Smooth muscle cell (in vitro differentiated cells): ENCODE measurements at regions not wholly inside any gene's neighbourhood (a gene's known extent, or its start where the extent isn't known, plus 50 kb on each side); places are given as distances from the start of the nearest gene placed in this dataset.

ENCODE experiments used
- DNase-seq: peaks from one replicate; lab custom pipeline; 2025; ENCODE audit not compliant: unreplicated experiment; lab: John Stamatoyannopoulos, UW
- H2AFZ ChIP-seq: fragments of 200-600 bp; sonication (generic); 2 replicates; pipeline ENCODE4 v1.6.0; 2016; ENCODE audit warnings: antibody characterized with exemption, low read depth, mild to moderate bottlenecking
- H3F3A ChIP-seq: fragments of 200-600 bp; sonication (generic); 2 replicates; pipeline ENCODE4 v1.6.0; 2017; ENCODE audit warnings: antibody characterized with exemption, low read depth
- H3K27ac ChIP-seq: fragments of 200-600 bp; sonication (generic); 2 replicates; pipeline ENCODE4 v1.5.1; 2016; ENCODE audit warnings: low read depth, mild to moderate bottlenecking
- H3K27me3 ChIP-seq: fragments of 200-600 bp; sonication (generic); 2 replicates; pipeline ENCODE4 v1.6.1; 2016; ENCODE audit warnings: low read depth, mild to moderate bottlenecking
- H3K36me3 ChIP-seq: fragments of 200-600 bp; sonication (generic); 2 replicates; pipeline ENCODE4 v1.5.1; 2016; ENCODE audit warnings: low read depth
- H3K4me1 ChIP-seq: fragments of 200-600 bp; sonication (generic); 2 replicates; pipeline ENCODE4 v1.5.1; 2016; ENCODE audit warnings: low read depth
- H3K4me2 ChIP-seq: fragments of 200-600 bp; sonication (generic); 2 replicates; pipeline ENCODE4 v1.6.0; 2016; ENCODE audit warnings: mild to moderate bottlenecking
- H3K4me3 ChIP-seq: fragments of 200-600 bp; sonication (generic); 2 replicates; pipeline ENCODE4 v1.5.1; 2016; ENCODE audit warnings: mild to moderate bottlenecking
- H3K79me2 ChIP-seq: fragments of 200-600 bp; sonication (generic); 2 replicates; pipeline ENCODE4 v1.6.0; 2016; ENCODE audit warnings: low read depth, mild to moderate bottlenecking
- H3K9ac ChIP-seq: fragments of 200-600 bp; sonication (generic); 2 replicates; pipeline ENCODE4 v1.6.0; 2016; ENCODE audit warnings: low read depth
- H3K9me3 ChIP-seq: fragments of 200-600 bp; sonication (generic); replicated peaks from 2 replicates; pipeline ENCODE4 v1.5.1; 2016; ENCODE audit warnings: low read depth
- H4K20me1 ChIP-seq: fragments of 200-600 bp; sonication (generic); 2 replicates; pipeline ENCODE4 v1.6.0; 2016; ENCODE audit warnings: low read depth
- WGBS: methylation state at CpG from one replicate; pipeline ENCODE4 v1.1.7; 2016; ENCODE audit warnings: low lambda C conversion rate; 5-methylcytosine and 5-hydroxymethylcytosine counted together
- TF ChIP-seq, protein P1 (sequence below): fragments of 200-600 bp; sonication (generic); IDR thresholded peaks from 2 replicates; pipeline ENCODE4 v1.5.1; 2017; ENCODE audit warnings: borderline replicate concordance, mild to moderate bottlenecking, antibody characterized with exemption; ENCODE audit not compliant: insufficient read depth, poor library complexity, severe bottlenecking

DNA sequence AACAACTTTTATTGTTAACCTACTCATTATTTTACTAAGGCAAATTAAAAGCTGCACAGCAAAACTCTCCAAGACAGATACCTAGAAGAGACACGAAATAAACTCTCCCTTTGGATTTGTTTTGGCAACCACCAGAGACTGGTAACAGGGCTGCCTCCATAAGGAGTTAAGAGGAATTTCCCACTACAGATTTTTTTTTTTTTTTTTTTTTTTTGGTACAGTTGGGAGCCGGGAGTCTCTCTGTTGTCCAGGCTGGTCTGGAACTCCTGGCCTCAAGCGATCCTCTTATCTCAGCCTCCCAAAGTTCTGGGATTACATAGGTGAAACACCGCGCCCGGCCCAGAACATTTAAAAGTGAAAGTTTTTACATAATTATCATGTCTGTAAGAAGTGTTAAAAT lies 73.6 kb upstream of the VGLL4 start:
- Histone ChIP-seq H3F3A (peaks cover 14% of the 10 kb centered on the region), H3K4me1 (peaks cover 24% of the 10 kb centered on the region), H3K9ac (peak overlapping the region; percentile 60), H3K27me3 (no peaks in the 10 kb centered on the region), H3K27ac (peak overlapping the region; percentile 80), H4K20me1 (peaks cover 45% of the 10 kb centered on the region), H3K4me3 (peak overlapping the region; percentile 85), H3K9me3 (no peaks in the 10 kb centered on the region), H3K4me2 (peak overlapping the region; percentile 90), H2AFZ (no peak overlapping the region), H3K79me2 (peaks cover 44% of the 10 kb centered on the region), H3K36me3 (no peaks in the 10 kb centered on the region)
- DNase-seq: no peak
- TF ChIP-seq, protein P1, sequence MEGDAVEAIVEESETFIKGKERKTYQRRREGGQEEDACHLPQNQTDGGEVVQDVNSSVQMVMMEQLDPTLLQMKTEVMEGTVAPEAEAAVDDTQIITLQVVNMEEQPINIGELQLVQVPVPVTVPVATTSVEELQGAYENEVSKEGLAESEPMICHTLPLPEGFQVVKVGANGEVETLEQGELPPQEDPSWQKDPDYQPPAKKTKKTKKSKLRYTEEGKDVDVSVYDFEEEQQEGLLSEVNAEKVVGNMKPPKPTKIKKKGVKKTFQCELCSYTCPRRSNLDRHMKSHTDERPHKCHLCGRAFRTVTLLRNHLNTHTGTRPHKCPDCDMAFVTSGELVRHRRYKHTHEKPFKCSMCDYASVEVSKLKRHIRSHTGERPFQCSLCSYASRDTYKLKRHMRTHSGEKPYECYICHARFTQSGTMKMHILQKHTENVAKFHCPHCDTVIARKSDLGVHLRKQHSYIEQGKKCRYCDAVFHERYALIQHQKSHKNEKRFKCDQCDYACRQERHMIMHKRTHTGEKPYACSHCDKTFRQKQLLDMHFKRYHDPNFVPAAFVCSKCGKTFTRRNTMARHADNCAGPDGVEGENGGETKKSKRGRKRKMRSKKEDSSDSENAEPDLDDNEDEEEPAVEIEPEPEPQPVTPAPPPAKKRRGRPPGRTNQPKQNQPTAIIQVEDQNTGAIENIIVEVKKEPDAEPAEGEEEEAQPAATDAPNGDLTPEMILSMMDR: no peak
- 18% methylated on average over 6 of the region's 6 CpGs for WGBS

DNA sequence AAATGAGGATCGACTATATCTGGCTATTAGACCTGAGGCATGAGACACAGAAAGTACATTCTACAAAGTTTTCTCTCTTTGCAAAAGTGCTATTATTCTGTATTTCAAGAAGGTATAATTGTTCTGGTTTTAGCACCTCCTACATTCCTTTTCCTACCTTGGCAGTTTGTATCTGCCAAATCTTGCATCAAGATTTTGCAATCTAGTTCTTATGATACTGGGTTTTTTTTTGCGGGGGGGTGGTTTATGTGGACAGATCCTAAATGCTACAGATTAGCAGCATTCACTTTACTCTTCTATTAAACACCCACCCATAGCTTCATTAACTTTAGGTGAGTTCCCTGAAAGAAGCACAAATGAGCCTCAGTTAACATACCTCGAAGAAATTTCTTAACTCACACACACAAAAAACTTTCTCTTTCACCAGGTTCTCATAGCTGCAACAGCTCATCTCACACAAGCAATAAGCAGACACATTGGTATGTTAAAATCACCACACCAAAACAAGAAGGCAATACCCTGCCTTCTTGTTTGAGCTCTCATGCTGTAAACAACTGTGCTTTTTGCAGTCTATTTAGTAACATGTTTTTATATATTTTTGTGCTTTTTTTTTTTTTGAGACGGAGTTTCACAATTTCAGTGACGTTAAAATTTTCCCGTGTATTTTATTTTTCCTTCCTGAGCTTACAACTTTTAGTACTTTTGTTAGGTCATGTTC lies 73.0 kb upstream of the VGLL4 start:
- no peak for DNase-seq
- Histone ChIP-seq H3K4me2 (peak overlapping the region; percentile 90), H3K9ac (peak overlapping the region; percentile 60), H3K4me1 (peaks cover 24% of the 10 kb centered on the region), H3K9me3 (no peaks in the 10 kb centered on the region), H3K36me3 (no peaks in the 10 kb centered on the region), H3K27ac (peak overlapping the region; percentile 80), H4K20me1 (peaks cover 50% of the 10 kb centered on the region), H2AFZ (no peak overlapping the region), H3K79me2 (peaks cover 50% of the 10 kb centered on the region), H3F3A (peaks cover 14% of the 10 kb centered on the region), H3K4me3 (peak overlapping the region; percentile 85), H3K27me3 (no peaks in the 10 kb centered on the region)
- 80% methylated on average over 6 of the region's 6 CpGs for WGBS
- TF ChIP-seq, protein P1: no peak

DNA sequence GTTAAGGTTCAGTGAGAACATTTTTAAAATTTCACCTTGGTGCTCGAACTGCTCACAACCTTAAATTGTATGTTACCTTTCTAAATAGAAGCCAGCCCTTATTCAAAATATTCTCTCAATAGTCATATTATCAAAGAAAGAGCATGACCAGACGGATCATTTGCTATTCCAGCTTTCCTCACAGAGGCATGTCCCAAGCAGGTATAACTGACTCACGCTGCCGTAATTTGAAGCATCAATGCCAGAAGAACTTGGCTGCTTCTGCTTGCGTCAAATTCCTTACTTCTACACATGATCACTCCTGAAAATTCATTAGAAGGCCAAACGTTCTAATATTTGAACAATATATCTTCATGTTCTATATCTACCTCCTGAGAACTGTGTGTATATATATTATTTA lies 69.5 kb upstream of the VGLL4 start:
- H3K9me3 ChIP-seq: no peaks in the 10 kb centered on the region
- peaks cover 14% of the 10 kb centered on the region for H3F3A ChIP-seq

More for the DNA sequence above, 69.5 kb upstream of the VGLL4 start:
- Histone ChIP-seq H3K27ac (no peak overlapping the region), H3K27me3 (no peaks in the 10 kb centered on the region), H2AFZ (no peak overlapping the region), H3K4me2 (no peak overlapping the region), H3K36me3 (no peaks in the 10 kb centered on the region), H3K4me1 (peaks cover 10% of the 10 kb centered on the region), H3K79me2 (peaks cover 78% of the 10 kb centered on the region), H3K4me3 (no peak overlapping the region), H3K9ac (no peak overlapping the region), H4K20me1 (peaks cover 61% of the 10 kb centered on the region)
- TF ChIP-seq, protein P1: no peak
- WGBS: 82% methylated on average over 6 of the region's 6 CpGs
- DNase-seq: no peak
